BLaER1 (cell line): ENCODE measurements at regions not wholly inside any gene's neighbourhood (a gene's known extent, or its start where the extent isn't known, plus 50 kb on each side); places are given as distances from the start of the nearest gene placed in this dataset.

Experiments used
- H3K27ac ChIP-seq: shearing (Covaris generic); formaldehyde crosslinking; 2 replicates; pipeline ENCODE4 v1.8.1; 2022
- H3K27me3 ChIP-seq: shearing (Covaris generic); formaldehyde crosslinking; 2 replicates; pipeline ENCODE4 v1.8.1; 2022
- H3K36me3 ChIP-seq: shearing (Covaris generic); formaldehyde crosslinking; 2 replicates; pipeline ENCODE4 v1.8.1; 2022
- H3K4me1 ChIP-seq: shearing (Covaris generic); formaldehyde crosslinking; 2 replicates; pipeline ENCODE4 v1.8.1; 2022
- H3K4me2 ChIP-seq: shearing (Covaris generic); formaldehyde crosslinking; 2 replicates; pipeline ENCODE4 v1.8.1; 2022
- H3K4me3 ChIP-seq: shearing (Covaris generic); formaldehyde crosslinking; 2 replicates; pipeline ENCODE4 v1.8.1; 2022
- H3K9ac ChIP-seq: shearing (Covaris generic); formaldehyde crosslinking; 2 replicates; pipeline ENCODE4 v1.8.1; 2022
- H3K9me3 ChIP-seq: shearing (Covaris generic); formaldehyde crosslinking; 2 replicates; pipeline ENCODE4 v1.8.1; 2022
- H4K20me1 ChIP-seq: shearing (Covaris generic); formaldehyde crosslinking; 2 replicates; pipeline ENCODE4 v1.8.1; 2022
- Cebpa-rat ChIP-seq: shearing (Covaris generic); IDR thresholded peaks from 2 replicates; pipeline ENCODE4 v1.8.1; 2022

DNA sequence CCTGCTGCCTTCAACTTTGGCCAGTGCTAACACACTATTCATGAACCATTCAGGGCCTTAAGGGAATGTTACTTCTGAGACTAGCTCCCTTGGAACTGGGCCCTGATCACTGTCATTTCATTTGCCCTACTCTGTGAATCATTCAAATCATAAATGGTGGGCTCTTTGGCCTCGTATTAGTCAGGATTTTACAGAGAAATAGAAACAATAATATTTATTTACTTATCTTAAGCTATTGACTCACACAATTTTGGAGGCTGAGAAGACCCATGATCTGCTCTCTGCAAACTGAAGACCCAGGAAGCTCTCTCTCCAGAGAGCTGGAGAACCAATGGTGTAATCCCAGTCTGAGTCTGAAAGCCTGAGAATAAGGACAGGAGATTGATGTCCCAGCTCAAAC lies 398.5 kb downstream of the LRIG3 start:
- Histone ChIP-seq H3K9me3 (peaks cover 22% of the 10 kb centered on the region), H3K4me1 (no peaks in the 10 kb centered on the region), H3K27me3 (no peaks in the 10 kb centered on the region), H3K36me3 (no peaks in the 10 kb centered on the region), H3K9ac (no peak overlapping the region), H3K27ac (no peak overlapping the region), H4K20me1 (no peaks in the 10 kb centered on the region), H3K4me2 (no peak overlapping the region), H3K4me3 (no peak overlapping the region)
- TF ChIP-seq Cebpa-rat, result no peak

DNA sequence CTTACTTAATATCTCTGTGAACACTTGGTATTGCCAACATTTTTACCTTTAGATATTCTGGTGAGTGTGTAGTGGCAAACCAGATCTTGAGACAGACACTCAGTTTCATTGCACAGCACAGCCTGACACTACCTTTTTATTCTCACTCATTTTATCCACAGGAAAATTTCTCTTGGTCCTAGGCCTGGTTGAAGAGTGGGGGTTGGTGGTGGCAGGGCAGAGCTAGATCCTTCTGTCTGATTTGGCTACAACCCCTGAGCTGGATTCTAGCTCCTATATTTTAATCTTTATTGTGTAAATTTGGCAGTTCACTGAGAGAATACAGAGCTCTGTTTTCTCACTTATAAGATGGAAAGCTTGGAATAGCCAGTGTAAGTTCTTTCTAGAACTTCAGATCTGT lies 396.9 kb downstream of the LRIG3 start:
- Histone ChIP-seq H3K4me1 (no peaks in the 10 kb centered on the region), H3K9me3 (peaks cover 8% of the 10 kb centered on the region), H4K20me1 (no peaks in the 10 kb centered on the region), H3K36me3 (no peaks in the 10 kb centered on the region), H3K27ac (no peak overlapping the region), H3K27me3 (no peaks in the 10 kb centered on the region), H3K4me2 (no peak overlapping the region), H3K4me3 (no peak overlapping the region), H3K9ac (no peak overlapping the region)
- no peak for TF ChIP-seq Cebpa-rat

DNA sequence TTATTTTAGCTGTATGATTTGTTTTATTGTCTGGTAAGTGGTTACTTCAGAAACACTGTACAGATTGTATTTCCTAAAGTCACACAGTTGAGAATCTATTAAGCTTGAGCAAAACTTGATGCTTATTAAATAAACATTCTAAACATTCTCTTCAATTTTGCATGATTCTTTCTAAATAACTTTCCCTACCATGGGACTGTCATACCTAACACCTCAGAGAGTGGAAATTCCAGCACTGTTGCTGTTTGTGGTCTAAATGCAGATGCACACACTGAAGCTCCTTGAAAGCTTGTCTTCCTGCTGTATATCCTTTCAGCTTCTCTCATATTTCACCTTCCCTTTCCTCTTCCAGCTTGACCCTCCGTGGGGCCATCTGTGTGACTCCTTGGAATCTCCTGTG lies 392.0 kb downstream of the LRIG3 start:
- no peak overlapping the region for H3K4me2 ChIP-seq
- no peak for TF ChIP-seq Cebpa-rat
- no peaks in the 10 kb centered on the region for H3K36me3 ChIP-seq
- H3K4me3 ChIP-seq, result no peak overlapping the region
- no peaks in the 10 kb centered on the region for H4K20me1 ChIP-seq
- no peaks in the 10 kb centered on the region for H3K27me3 ChIP-seq
- H3K27ac ChIP-seq, result no peak overlapping the region
- no peak overlapping the region for H3K9ac ChIP-seq
- no peaks in the 10 kb centered on the region for H3K4me1 ChIP-seq
- H3K9me3 ChIP-seq, result no peaks in the 10 kb centered on the region

DNA sequence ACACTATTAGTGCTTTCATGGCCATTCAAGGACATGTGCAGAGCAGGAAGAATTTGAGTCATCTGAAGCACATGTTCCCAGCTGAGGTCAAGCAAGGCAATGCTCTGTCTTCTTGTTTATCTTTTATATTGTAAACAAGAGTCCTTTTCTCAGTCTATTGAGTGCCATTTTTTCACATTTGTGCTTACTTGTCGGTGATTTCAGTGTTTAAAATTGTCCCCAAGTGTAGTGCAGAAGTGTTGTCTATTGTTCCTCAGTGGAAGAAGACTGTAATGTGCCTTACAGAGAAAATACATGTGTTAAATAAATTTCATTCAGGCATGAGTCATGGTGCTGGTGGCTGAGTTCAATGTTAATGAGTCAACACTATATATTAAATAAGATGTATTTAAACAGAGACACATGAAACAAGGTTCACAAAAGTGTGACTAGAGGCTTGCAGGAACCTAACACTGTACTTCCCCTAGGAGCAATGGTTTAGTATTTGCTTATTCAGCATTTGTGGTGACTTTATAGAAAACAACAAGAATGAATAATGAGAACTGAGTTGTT lies 391.1 kb downstream of the LRIG3 start:
- no peak overlapping the region for H3K9ac ChIP-seq

DNA sequence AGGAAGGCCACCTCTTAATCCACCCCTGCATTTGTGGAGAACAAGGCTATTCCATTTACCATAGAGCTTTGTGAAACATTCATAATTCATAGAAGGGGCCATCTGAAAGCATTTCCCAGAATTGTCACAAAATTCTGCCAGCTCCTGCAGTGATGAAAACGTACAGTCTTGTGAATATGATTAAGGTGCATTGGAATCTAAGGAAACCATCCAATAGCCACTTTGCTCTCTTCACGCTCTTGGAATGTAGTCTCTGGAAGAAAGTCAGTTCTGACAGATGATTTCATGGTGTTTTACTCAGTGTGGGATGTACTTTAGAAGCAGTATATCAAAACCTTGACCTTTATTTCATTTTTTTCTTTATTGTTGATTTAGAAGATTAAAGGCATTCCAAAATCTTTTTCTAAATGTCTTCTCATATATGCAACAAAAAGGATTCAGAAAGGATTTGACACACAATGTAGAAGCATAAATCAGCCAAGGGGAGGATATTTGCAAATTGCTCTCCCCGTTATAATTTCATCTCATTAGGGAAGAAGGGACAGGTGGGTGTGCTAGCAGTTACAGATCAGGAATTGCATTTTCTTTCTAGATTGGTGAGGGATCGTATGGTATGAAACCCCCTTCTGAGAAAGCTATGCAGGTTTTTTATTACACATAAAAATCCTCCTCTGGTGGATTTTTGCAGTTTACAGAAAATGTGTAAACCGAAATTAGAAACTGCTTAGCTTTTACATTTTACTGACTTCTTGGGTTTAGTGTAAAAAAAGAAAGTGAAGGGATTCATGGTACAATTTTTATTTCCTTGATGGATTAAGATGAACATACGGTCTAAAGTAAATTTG lies 390.2 kb downstream of the LRIG3 start:
- no peak overlapping the region for H3K4me3 ChIP-seq
- H3K27ac ChIP-seq, result no peak overlapping the region
- no peaks in the 10 kb centered on the region for H3K36me3 ChIP-seq
- TF ChIP-seq Cebpa-rat, result no peak
- H3K4me1 ChIP-seq, result no peaks in the 10 kb centered on the region
- no peak overlapping the region for H3K4me2 ChIP-seq
- no peak overlapping the region for H3K9ac ChIP-seq
- no peaks in the 10 kb centered on the region for H4K20me1 ChIP-seq
- H3K9me3 ChIP-seq, result no peaks in the 10 kb centered on the region
- H3K27me3 ChIP-seq, result no peaks in the 10 kb centered on the region

More for the DNA sequence above, 391.1 kb downstream of the LRIG3 start:
- Histone ChIP-seq H3K4me2 (no peak overlapping the region), H3K9me3 (no peaks in the 10 kb centered on the region), H4K20me1 (no peaks in the 10 kb centered on the region), H3K36me3 (no peaks in the 10 kb centered on the region), H3K4me1 (no peaks in the 10 kb centered on the region), H3K27ac (no peak overlapping the region), H3K27me3 (no peaks in the 10 kb centered on the region), H3K4me3 (no peak overlapping the region)
- no peak for TF ChIP-seq Cebpa-rat

DNA sequence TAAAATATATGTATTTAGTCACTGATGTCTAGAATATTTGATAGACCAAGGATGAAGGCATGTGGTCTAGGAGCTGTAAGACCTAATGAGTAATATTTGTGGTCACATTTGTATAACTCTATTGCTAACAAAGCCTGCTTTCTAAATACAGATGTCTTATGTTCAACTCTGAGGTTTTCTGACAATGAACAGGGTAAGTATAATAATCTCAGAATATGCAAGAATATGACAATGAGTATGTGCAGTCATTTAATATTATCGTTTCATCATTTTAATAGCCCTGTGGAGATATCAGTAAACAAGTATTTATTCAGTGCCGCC lies 389.6 kb downstream of the LRIG3 start:
- Histone ChIP-seq H3K4me1 (no peaks in the 10 kb centered on the region), H3K9me3 (no peaks in the 10 kb centered on the region), H3K4me2 (no peak overlapping the region), H3K4me3 (no peak overlapping the region), H3K9ac (no peak overlapping the region), H3K36me3 (no peaks in the 10 kb centered on the region), H3K27ac (no peak overlapping the region), H3K27me3 (no peaks in the 10 kb centered on the region), H4K20me1 (no peaks in the 10 kb centered on the region)
- no peak for TF ChIP-seq Cebpa-rat

DNA sequence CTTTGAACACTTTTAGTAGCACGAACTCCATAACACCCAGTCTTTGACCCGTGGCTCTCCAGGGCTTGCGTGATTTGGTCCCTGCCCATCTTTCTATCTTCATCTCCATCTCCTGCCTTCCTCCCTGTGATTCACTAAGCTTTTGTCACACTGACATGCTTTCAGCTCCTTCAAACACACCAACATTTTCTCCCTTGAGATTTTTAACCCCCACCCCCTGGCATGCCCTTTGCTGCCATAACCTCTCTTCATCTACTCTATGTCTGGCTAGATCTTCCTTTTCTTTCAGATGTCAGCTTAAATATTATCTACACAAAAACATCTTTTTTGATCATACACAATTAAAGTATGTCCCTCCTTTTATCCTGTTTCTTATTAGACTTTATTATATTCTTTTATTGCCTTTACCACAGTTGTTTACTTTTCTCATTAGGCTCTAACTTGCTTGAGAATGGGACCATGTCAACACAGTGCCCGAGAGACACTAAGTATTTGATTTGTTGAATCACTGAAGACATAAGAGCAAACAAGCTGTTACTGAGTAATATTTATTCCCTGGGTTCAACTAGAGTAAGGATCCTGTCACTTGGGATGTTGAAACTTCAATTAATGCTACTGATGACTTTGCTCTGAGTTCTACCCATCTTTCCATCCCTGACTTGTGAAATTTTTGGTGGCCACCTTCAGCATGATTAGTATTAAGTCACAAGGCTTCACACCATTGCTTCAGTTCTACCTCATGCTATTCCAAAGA lies 387.3 kb downstream of the LRIG3 start:
- Histone ChIP-seq H3K4me1 (no peaks in the 10 kb centered on the region), H4K20me1 (no peaks in the 10 kb centered on the region), H3K27ac (no peak overlapping the region), H3K4me3 (no peak overlapping the region), H3K9me3 (no peaks in the 10 kb centered on the region), H3K4me2 (no peak overlapping the region), H3K9ac (no peak overlapping the region), H3K27me3 (no peaks in the 10 kb centered on the region), H3K36me3 (no peaks in the 10 kb centered on the region)
- no peak for TF ChIP-seq Cebpa-rat

DNA sequence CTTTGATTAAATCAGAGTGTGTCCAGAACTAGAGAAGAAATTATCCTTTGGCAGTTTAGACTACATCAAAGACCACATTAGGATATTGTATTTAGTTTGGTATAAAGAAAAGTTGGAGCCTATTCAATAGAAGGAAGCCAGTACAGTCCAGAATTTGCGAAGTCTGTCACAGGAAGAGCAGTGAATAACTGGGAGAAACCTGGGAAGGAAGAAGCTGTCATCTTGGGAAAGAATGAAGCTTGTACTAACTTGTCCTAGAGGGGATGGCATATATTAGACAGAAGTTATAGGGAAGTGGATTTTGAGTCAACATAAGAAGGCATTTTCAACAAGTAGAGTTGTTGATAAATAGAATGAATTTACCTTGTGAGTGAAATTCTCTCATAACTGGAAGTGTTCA lies 386.7 kb downstream of the LRIG3 start:
- no peak for TF ChIP-seq Cebpa-rat
- Histone ChIP-seq H3K36me3 (no peaks in the 10 kb centered on the region), H3K9me3 (no peaks in the 10 kb centered on the region), H4K20me1 (no peaks in the 10 kb centered on the region), H3K9ac (no peak overlapping the region), H3K4me1 (no peaks in the 10 kb centered on the region), H3K27me3 (no peaks in the 10 kb centered on the region), H3K27ac (no peak overlapping the region), H3K4me3 (no peak overlapping the region), H3K4me2 (no peak overlapping the region)

DNA sequence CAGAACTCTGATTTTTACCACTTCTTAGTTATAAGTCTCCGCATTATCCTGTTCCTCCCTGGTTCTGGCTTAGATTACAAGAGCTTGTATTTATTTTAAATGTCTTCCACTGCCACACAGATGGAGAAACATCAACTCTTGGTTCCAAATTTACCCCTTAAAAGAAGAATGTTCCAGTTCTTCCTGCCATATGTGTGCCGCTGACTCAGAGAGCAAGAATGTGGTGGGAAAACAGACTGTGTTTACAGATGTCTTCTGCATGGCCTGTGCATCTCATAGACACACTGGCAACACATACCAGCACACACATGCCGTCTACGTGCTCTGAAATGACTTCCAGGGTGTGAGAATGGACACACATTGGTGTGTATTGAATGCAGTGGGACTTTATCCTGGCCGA lies 383.0 kb downstream of the LRIG3 start:
- H3K9ac ChIP-seq, result no peak overlapping the region
- H3K9me3 ChIP-seq, result no peaks in the 10 kb centered on the region
- H4K20me1 ChIP-seq, result no peaks in the 10 kb centered on the region
- no peaks in the 10 kb centered on the region for H3K4me1 ChIP-seq
- no peak for TF ChIP-seq Cebpa-rat
- H3K4me2 ChIP-seq, result no peak overlapping the region
- H3K36me3 ChIP-seq, result no peaks in the 10 kb centered on the region
- H3K27me3 ChIP-seq, result no peaks in the 10 kb centered on the region
- H3K4me3 ChIP-seq, result no peak overlapping the region
- no peak overlapping the region for H3K27ac ChIP-seq

DNA sequence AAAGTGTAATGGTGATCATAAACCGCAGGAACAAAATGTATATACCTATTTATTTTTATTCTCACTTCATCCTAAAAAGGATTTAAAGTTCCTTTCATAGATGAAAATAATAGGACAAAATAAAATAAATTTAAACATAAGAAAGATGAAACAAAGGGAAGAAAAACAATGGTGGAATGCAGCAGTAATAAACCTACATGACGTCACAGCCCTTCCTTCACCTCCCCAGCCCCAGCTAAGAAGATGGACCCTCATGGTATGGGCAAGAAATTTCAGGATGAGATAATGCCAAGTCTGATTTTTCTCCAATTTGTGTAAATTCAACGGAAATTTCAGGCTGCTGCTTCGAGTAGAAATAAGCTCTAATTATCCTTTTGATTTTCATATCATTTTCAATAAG lies 381.0 kb downstream of the LRIG3 start:
- H4K20me1 ChIP-seq, result no peaks in the 10 kb centered on the region
- no peak overlapping the region for H3K27ac ChIP-seq
- no peak overlapping the region for H3K4me2 ChIP-seq
- H3K9me3 ChIP-seq, result no peaks in the 10 kb centered on the region
- TF ChIP-seq Cebpa-rat, result no peak
- H3K4me3 ChIP-seq, result no peak overlapping the region
- no peaks in the 10 kb centered on the region for H3K36me3 ChIP-seq
- H3K27me3 ChIP-seq, result no peaks in the 10 kb centered on the region
- no peak overlapping the region for H3K9ac ChIP-seq
- H3K4me1 ChIP-seq, result no peaks in the 10 kb centered on the region
